ENCODE measurements at regions not wholly inside any gene's neighbourhood (a gene's known extent, or its start where the extent isn't known, plus 50 kb on each side); places are given as distances from the start of the nearest gene placed in this dataset.
"Not testable (repeated sequence)": the region's sequence is repeated elsewhere in the genome, so short reads cannot be mapped to it uniquely, and the experiment has no call there.

- no peak for DNase-seq
These were observed 402.8 kb upstream of the PODXL start for GRCh38 chr7:131959106-131959812.

GRCh38 chr7:131957338-131958020 lies 401.1 kb upstream of the PODXL start:
- no peak for DNase-seq

- DNase-seq, result no peak
These were observed 400.4 kb upstream of the PODXL start for GRCh38 chr7:131956864-131957263.

GRCh38 chr7:131955679-131956078 lies 399.3 kb upstream of the PODXL start:
- DNase-seq, result no peak

GRCh38 chr7:131953184-131953583 lies 396.8 kb upstream of the PODXL start:
- DNase-seq, result no peak

GRCh38 chr7:131952365-131952764 lies 395.9 kb upstream of the PODXL start:
- DNase-seq, result no peak

- no peak for DNase-seq
These were observed 394.3 kb upstream of the PODXL start for GRCh38 chr7:131950758-131951157.

GRCh38 chr7:131949659-131950058 lies 393.2 kb upstream of the PODXL start:
- no peak for DNase-seq

GRCh38 chr7:131948434-131949053 lies 392.1 kb upstream of the PODXL start:
- DNase-seq, result no peak

GRCh38 chr7:131947661-131948060 lies 391.2 kb upstream of the PODXL start:
- no peak for DNase-seq

- DNase-seq, result no peak
These were observed 389.6 kb upstream of the PODXL start for GRCh38 chr7:131945957-131946544.

- DNase-seq, result peak; percentile 28 to 64 (median 50)
These were observed 389.0 kb upstream of the PODXL start for GRCh38 chr7:131945313-131945911.

- DNase-seq, result no peak
These were observed 388.2 kb upstream of the PODXL start for GRCh38 chr7:131944556-131945069.

- DNase-seq, result no peak
These were observed 387.2 kb upstream of the PODXL start for GRCh38 chr7:131943646-131944045.

GRCh38 chr7:131943211-131943610 lies 386.8 kb upstream of the PODXL start:
- DNase-seq, result no peak

- DNase-seq, result no peak
These were observed 386.1 kb upstream of the PODXL start for GRCh38 chr7:131942287-131943150.

GRCh38 chr7:131941291-131941690 lies 384.9 kb upstream of the PODXL start:
- DNase-seq, result no peak

- no peak for DNase-seq
These were observed 384.3 kb upstream of the PODXL start for GRCh38 chr7:131940621-131941165.

- DNase-seq, result not testable (repeated sequence)
These were observed 382.4 kb upstream of the PODXL start for GRCh38 chr7:131938788-131939187.

GRCh38 chr7:131937868-131938267 lies 381.4 kb upstream of the PODXL start:
- no peak for DNase-seq

- DNase-seq, result no peak
These were observed 378.8 kb upstream of the PODXL start for GRCh38 chr7:131935180-131935579.

- DNase-seq, result no peak
These were observed 378.0 kb upstream of the PODXL start for GRCh38 chr7:131934452-131934851.

All from suppressor macrophage (primary cell).